Neuronal stem cell (in vitro differentiated cells): ENCODE measurements at regions not wholly inside any gene's neighbourhood (a gene's known extent, or its start where the extent isn't known, plus 50 kb on each side); places are given as distances from the start of the nearest gene placed in this dataset.
"Not testable (repeated sequence)": the region's sequence is repeated elsewhere in the genome, so short reads cannot be mapped to it uniquely, and the experiment has no call there.

ENCODE experiments used
- DNase-seq: peaks from one replicate; pipeline ENCODE4 v3.0.0-alpha.2; 2013; ENCODE audit warnings: low spot score
- H2AFZ ChIP-seq: one replicate; pipeline ENCODE4 v1.6.1; 2013; ENCODE audit warnings: mild to moderate bottlenecking, low read length, inconsistent platforms
- H2AK5ac ChIP-seq: 2 replicates; pipeline ENCODE4 v1.6.1; 2013; ENCODE audit warnings: low read depth, mild to moderate bottlenecking, inconsistent platforms, low read length, moderate library complexity, mixed read lengths
- H2BK120ac ChIP-seq: 2 replicates; pipeline ENCODE4 v1.6.1; 2013; ENCODE audit warnings: low read depth, mild to moderate bottlenecking, inconsistent platforms, low read length, moderate library complexity, mixed read lengths
- H2BK12ac ChIP-seq: one replicate; pipeline ENCODE4 v1.6.1; 2013; ENCODE audit warnings: low read length, inconsistent platforms
- H2BK15ac ChIP-seq: 2 replicates; pipeline ENCODE4 v1.6.1; 2013; ENCODE audit warnings: mild to moderate bottlenecking, low read length, inconsistent platforms, mixed read lengths
- H2BK5ac ChIP-seq: one replicate; pipeline ENCODE4 v1.6.1; 2013; ENCODE audit warnings: inconsistent platforms, mild to moderate bottlenecking, low read length, moderate library complexity
- H3K14ac ChIP-seq: one replicate; pipeline ENCODE4 v1.6.1; 2013; ENCODE audit warnings: low read length, inconsistent platforms
- H3K18ac ChIP-seq: 2 replicates; pipeline ENCODE4 v1.6.1; 2013; ENCODE audit warnings: low read length, inconsistent platforms
- H3K23ac ChIP-seq: 2 replicates; pipeline ENCODE4 v1.6.1; 2013; ENCODE audit warnings: low read depth, mild to moderate bottlenecking, mixed read lengths, low read length, inconsistent platforms; ENCODE audit not compliant: poor library complexity
- H3K27ac ChIP-seq: replicated peaks from 3 replicates; pipeline ENCODE4 v1.5.1; 2013; ENCODE audit warnings: low read length, inconsistent platforms
- H3K27me3 ChIP-seq, 3 experiments: 2 replicates each; pipeline ENCODE4 v1.6.1; 2013; ENCODE audit warnings: low read length in 3 of 3, mild to moderate bottlenecking in 2 of 3, inconsistent platforms in 1 of 3, low read depth in 1 of 3, mixed read lengths in 1 of 3, moderate library complexity in 1 of 3; ENCODE audit not compliant: control insufficient read depth in 3 of 3, insufficient read depth in 3 of 3
- H3K36me3 ChIP-seq, 2 donors: replicated peaks in 1 of 2; 2 replicates each; pipeline ENCODE4 v1.6.1; 2013; ENCODE audit warnings: low read length in 2 of 2; ENCODE audit not compliant: control insufficient read depth in 2 of 2, insufficient read depth in 2 of 2
- H3K4ac ChIP-seq: 2 replicates; pipeline ENCODE4 v1.6.1; 2013; ENCODE audit warnings: inconsistent platforms, mild to moderate bottlenecking, low read length, moderate library complexity
- H3K4me1 ChIP-seq, 2 donors: 1 replicate in 1 of 2; 2 replicates in 1 of 2; pipeline ENCODE4 v1.6.1; 2013; ENCODE audit warnings: low read length in 2 of 2, low read depth in 1 of 2; ENCODE audit not compliant: control insufficient read depth in 2 of 2, insufficient read depth in 1 of 2
- H3K4me2 ChIP-seq: one replicate; pipeline ENCODE4 v1.6.1; 2013; ENCODE audit warnings: mild to moderate bottlenecking, low read length, inconsistent platforms; ENCODE audit not compliant: insufficient read depth, poor library complexity, severe bottlenecking
- H3K4me3 ChIP-seq, 2 donors: 2 replicates each; pipeline ENCODE4 v1.5.1; 2013; ENCODE audit warnings: low read length in 2 of 2, mild to moderate bottlenecking in 2 of 2, inconsistent platforms in 1 of 2, moderate library complexity in 1 of 2
- H3K79me1 ChIP-seq: one replicate; pipeline ENCODE4 v1.6.1; 2013; ENCODE audit warnings: low read depth, mild to moderate bottlenecking, inconsistent platforms, low read length, moderate library complexity
- H3K9ac ChIP-seq: one replicate; pipeline ENCODE4 v1.6.1; 2013; ENCODE audit warnings: mild to moderate bottlenecking, low read depth, low read length, inconsistent platforms; ENCODE audit not compliant: poor library complexity
- H3K9me3 ChIP-seq, 2 donors: replicated peaks in 1 of 2; 2 replicates each; pipeline versions ENCODE3 to v1.6.1; 2013; ENCODE audit warnings: low read length in 2 of 2, mild to moderate bottlenecking in 2 of 2, inconsistent platforms in 1 of 2, low read depth in 1 of 2, mixed read lengths in 1 of 2, moderate library complexity in 1 of 2; ENCODE audit not compliant: control insufficient read depth in 2 of 2, insufficient read depth in 1 of 2
- H4K8ac ChIP-seq: one replicate; pipeline ENCODE4 v1.6.1; 2013; ENCODE audit warnings: low read depth, mild to moderate bottlenecking, inconsistent platforms, low read length, moderate library complexity
- H4K91ac ChIP-seq: one replicate; pipeline ENCODE4 v1.6.1; 2013; ENCODE audit warnings: low read length, low read depth, mild to moderate bottlenecking, inconsistent platforms; ENCODE audit not compliant: poor library complexity
- WGBS, 2 donors: extraction: QIAGEN DNeasy Blood & Tissue Kit; methylation state at CpG; one replicate each; pipeline ENCODE4 v1.1.7; 2013; ENCODE audit warnings: missing lambda C conversion rate in 2 of 2, mixed read lengths in 1 of 2; ENCODE audit not compliant: insufficient read length in 2 of 2, insufficient replicate concordance in 1 of 2; ENCODE audit errors: extremely low coverage in 2 of 2; 5-methylcytosine and 5-hydroxymethylcytosine counted together

DNA sequence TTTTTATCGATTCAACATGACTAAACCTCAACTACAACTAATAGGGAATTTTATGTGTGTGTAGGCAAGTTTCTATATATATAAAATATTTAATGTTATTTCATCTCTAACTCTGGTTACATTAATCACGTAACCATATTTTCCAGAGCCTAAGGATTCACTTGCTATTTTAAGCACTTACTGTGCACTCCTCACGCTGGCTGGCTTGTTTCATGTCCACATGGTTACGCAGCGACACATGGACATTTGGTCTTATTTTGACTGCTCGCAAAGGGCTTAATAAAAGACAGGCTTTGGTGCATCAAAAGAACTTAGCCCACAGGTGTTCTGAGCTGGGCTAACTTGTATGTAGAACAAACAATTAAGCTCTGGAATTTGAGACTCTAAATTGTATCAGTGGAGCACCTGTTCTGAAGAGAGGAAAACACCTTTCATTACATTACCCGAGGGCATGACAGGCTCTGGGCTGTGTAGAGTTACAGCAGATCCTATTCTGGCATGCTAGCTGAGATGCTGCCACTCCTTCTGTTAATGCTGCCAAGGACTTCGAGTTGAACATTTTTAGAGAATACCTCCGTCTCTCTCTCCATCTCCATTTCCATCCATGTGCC lies 130.0 kb upstream of the NR2F2 start:
- no peaks in the 10 kb centered on the region for H3K79me1 ChIP-seq
- peaks cover 0 to 1% of the 10 kb centered on the region in 2 donors for H3K4me1 ChIP-seq
- no peak overlapping the region for H3K27ac ChIP-seq
- H2BK12ac ChIP-seq = no peak overlapping the region
- H2AK5ac ChIP-seq = no peak overlapping the region
- H3K23ac ChIP-seq = no peak overlapping the region
- H3K4ac ChIP-seq = no peak overlapping the region
- H2BK5ac ChIP-seq = no peak overlapping the region
- H3K4me3 ChIP-seq = no peak overlapping the region
- H3K18ac ChIP-seq = no peak overlapping the region
- no peak overlapping the region for H2BK15ac ChIP-seq
- H2BK120ac ChIP-seq = no peak overlapping the region
- no peak overlapping the region for H3K4me2 ChIP-seq
- no peaks in the 10 kb centered on the region for H3K36me3 ChIP-seq
- peaks cover 1 to 7% of the 10 kb centered on the region in 2 donors for H3K9me3 ChIP-seq
- no peak overlapping the region for H4K8ac ChIP-seq
- no peak overlapping the region for H2AFZ ChIP-seq
- no peak for DNase-seq
- H3K27me3 ChIP-seq = no peaks in the 10 kb centered on the region
- H4K91ac ChIP-seq = no peak overlapping the region
- H3K9ac ChIP-seq = no peak overlapping the region
- WGBS, 2 donors = no CpG with 5 or more reads among the region's 9 CpGs
- no peak overlapping the region for H3K14ac ChIP-seq

DNA sequence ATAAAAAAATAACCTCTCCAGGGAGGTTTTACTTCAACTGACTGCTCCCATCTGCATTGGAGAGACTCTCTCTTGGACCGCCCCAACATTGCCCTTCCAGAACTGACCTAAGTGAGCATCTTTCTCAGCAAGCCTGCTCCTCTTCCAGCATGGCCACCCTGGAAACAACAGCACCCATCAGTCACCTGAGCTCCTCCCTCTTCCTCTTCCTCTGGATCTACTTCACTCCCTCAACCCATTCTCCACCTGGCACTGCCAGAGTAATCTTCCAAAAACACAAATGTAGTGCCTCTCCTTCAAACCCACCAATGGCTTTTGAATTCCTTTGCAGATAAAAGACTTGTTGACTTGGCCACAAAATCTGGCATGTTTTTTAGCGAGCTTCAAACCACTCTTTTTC lies 128.8 kb upstream of the NR2F2 start:
- DNase-seq = no peak
- Histone ChIP-seq H2BK5ac (no peak overlapping the region), H2AK5ac (no peak overlapping the region), H3K4ac (no peak overlapping the region), H3K14ac (no peak overlapping the region), H4K91ac (no peak overlapping the region), H2BK15ac (no peak overlapping the region), H2AFZ (no peak overlapping the region), H3K9me3 (peaks cover 0 to 3% of the 10 kb centered on the region in 2 donors), H4K8ac (no peak overlapping the region), H2BK12ac (no peak overlapping the region), H3K9ac (no peak overlapping the region), H3K18ac (peak overlapping the region; percentile 27), H3K79me1 (no peaks in the 10 kb centered on the region), H3K4me3 (no peak overlapping the region), H3K4me2 (no peak overlapping the region), H3K27ac (no peak overlapping the region), H3K4me1 (peaks cover 0 to 1% of the 10 kb centered on the region in 2 donors), H3K36me3 (no peaks in the 10 kb centered on the region), H3K27me3 (no peaks in the 10 kb centered on the region), H2BK120ac (no peak overlapping the region), H3K23ac (no peak overlapping the region)
- WGBS, 2 donors = no CpG with 5 or more reads among the region's 2 CpGs

DNA sequence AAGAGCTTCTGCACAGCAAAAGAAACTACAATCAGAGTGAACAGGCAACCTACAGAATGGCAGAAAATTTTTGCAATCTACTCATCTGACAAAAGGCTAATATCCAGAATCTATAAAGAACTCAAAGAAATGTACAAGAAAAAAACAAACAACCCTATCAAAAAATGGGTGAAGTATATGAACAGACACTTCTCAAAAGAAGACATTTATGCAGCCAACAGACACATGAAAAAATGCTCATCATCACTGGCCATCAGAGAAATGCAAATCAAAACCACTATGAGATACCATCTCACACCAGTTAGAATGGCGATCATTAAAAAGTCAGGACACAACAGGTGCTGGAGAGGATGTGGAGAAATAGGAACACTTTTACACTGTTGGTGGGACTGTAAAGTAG lies 124.9 kb upstream of the NR2F2 start:
- H3K9ac ChIP-seq, H3K9me3 ChIP-seq, H3K4me2 ChIP-seq, H4K91ac ChIP-seq, H3K4ac ChIP-seq, H3K4me1 ChIP-seq, H3K4me3 ChIP-seq, H2BK120ac ChIP-seq, H2AK5ac ChIP-seq, DNase-seq, H4K8ac ChIP-seq, H2BK12ac ChIP-seq, H3K27me3 ChIP-seq, H3K14ac ChIP-seq, H3K18ac ChIP-seq, H3K79me1 ChIP-seq, H2BK15ac ChIP-seq, H2BK5ac ChIP-seq, H3K27ac ChIP-seq, H3K36me3 ChIP-seq, H2AFZ ChIP-seq, H3K23ac ChIP-seq: not testable (repeated sequence)
- no CpG with 5 or more reads among the region's 1 CpG for WGBS, 2 donors

DNA sequence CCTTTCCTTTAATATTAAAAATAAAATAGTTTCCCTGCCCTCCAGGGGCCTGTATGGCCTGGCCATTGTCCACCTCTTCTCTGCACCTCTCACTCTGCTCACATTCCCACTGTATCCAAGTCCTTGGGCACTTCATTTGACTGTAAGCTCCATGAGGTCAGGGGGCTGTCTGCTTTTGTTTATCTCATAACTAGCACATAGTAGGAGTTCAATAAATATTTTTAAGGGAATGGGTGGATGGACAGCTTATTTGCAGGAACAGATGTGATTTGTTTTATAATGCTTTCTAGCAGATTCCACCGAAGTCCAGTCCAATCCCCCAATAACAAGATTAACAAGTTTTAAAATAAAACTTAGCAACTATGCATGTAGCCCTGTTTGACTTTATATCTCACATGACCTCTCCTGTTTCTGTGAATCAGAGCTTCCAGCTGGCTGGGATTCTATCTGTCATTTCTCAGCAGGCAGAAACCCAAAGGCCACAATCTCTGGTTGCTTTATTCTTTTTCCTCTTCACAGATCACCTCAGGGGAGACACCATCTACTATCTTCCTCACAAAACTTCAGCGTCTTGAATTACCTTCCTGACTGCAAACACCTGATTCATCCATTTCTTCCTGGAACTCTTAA lies 123.0 kb upstream of the NR2F2 start:
- H3K4me1 ChIP-seq = peaks cover 0 to 1% of the 10 kb centered on the region in 2 donors
- no peak overlapping the region for H2AK5ac ChIP-seq
- no peak overlapping the region for H2BK5ac ChIP-seq
- H3K27ac ChIP-seq = no peak overlapping the region
- peaks cover 0 to 3% of the 10 kb centered on the region in 2 donors for H3K9me3 ChIP-seq
- no peak overlapping the region for H2BK120ac ChIP-seq
- no peak overlapping the region for H4K8ac ChIP-seq
- WGBS, 2 donors = no CpG with 5 or more reads among the region's 2 CpGs
- H3K79me1 ChIP-seq = no peaks in the 10 kb centered on the region
- DNase-seq = no peak
- H3K18ac ChIP-seq = no peak overlapping the region
- no peak overlapping the region for H3K14ac ChIP-seq
- no peak overlapping the region for H3K4me2 ChIP-seq
- no peak overlapping the region for H3K4me3 ChIP-seq
- H2BK15ac ChIP-seq = no peak overlapping the region
- no peak overlapping the region for H2AFZ ChIP-seq
- no peak overlapping the region for H2BK12ac ChIP-seq
- no peaks in the 10 kb centered on the region for H3K27me3 ChIP-seq
- H4K91ac ChIP-seq = no peak overlapping the region
- no peak overlapping the region for H3K9ac ChIP-seq
- no peak overlapping the region for H3K4ac ChIP-seq
- no peaks in the 10 kb centered on the region for H3K36me3 ChIP-seq
- no peak overlapping the region for H3K23ac ChIP-seq
